Panc1 (cell line): ENCODE measurements at regions not wholly inside any gene's neighbourhood (a gene's known extent, or its start where the extent isn't known, plus 50 kb on each side); places are given as distances from the start of the nearest gene placed in this dataset.

ENCODE experiments used
- CTCF ChIP-seq: fragments of 450-650 bp; IDR thresholded peaks from 2 replicates; pipeline ENCODE4 v1.5.1; 2017; ENCODE audit warnings: mild to moderate bottlenecking
- POLR2AphosphoS5 ChIP-seq: IDR thresholded peaks from 2 replicates; pipeline ENCODE4 v1.6.1; 2012; ENCODE audit warnings: mild to moderate bottlenecking, low read depth, low read length, moderate library complexity
- REST ChIP-seq, 2 experiments: IDR thresholded peaks; 2 replicates each; pipeline ENCODE4 v1.6.1; 2011 to 2012; ENCODE audit warnings: low read depth in 2 of 2, control low read depth in 1 of 2, low read length in 1 of 2, mild to moderate bottlenecking in 1 of 2, moderate library complexity in 1 of 2; ENCODE audit not compliant: insufficient read depth in 1 of 2
- TCF7L2 ChIP-seq: IDR thresholded peaks from 2 replicates; pipeline ENCODE4 v1.6.1; 2011; ENCODE audit warnings: mild to moderate bottlenecking, low read depth, low read length, inconsistent platforms

- TF ChIP-seq POLR2AphosphoS5 (no peak), REST (IDR thresholded peaks at IDR 0.05; ENCODE audit: insufficient read depth in 1 of 2, low read depth in 2 of 2, low read length in 1 of 2) (no peak), CTCF (no peak), TCF7L2 (no peak)
Observed at GRCh38 chr6:168822376-168822775, 381.4 kb downstream of the SMOC2 start.
